HG02840 (cell line): ENCODE measurements at regions not wholly inside any gene's neighbourhood (a gene's known extent, or its start where the extent isn't known, plus 50 kb on each side); places are given as distances from the start of the nearest gene placed in this dataset.

ENCODE experiments used
- ATAC-seq: cut with Tn5 transposase; IDR thresholded peaks from one replicate; pipeline ENCODE4 v1.9.1; 2021; ENCODE audit warnings: mild to moderate bottlenecking, moderate library complexity, moderate number of reproducible peaks; ENCODE audit not compliant: unreplicated experiment, low FRiP score

GRCh38 chr10:78644550-78644949 is 424.2 kb upstream of the ZMIZ1 start:
- no peak for ATAC-seq

- ATAC-seq = no peak
Measured at GRCh38 chr10:78645169-78645686, 423.5 kb upstream of the ZMIZ1 start.

- no peak for ATAC-seq
Measured at GRCh38 chr10:78645975-78646374, 422.8 kb upstream of the ZMIZ1 start.

- no peak for ATAC-seq
Measured at GRCh38 chr10:78648256-78648860, 420.4 kb upstream of the ZMIZ1 start.

- ATAC-seq = no peak
Measured at GRCh38 chr10:78649429-78649828, 419.3 kb upstream of the ZMIZ1 start.

GRCh38 chr10:78650122-78650521 is 418.6 kb upstream of the ZMIZ1 start:
- ATAC-seq = no peak

- no peak for ATAC-seq
Measured at GRCh38 chr10:78651287-78651686, 417.5 kb upstream of the ZMIZ1 start.

- no peak for ATAC-seq
Measured at GRCh38 chr10:78653555-78653954, 415.2 kb upstream of the ZMIZ1 start.

- no peak for ATAC-seq
Measured at GRCh38 chr10:78654047-78654590, 414.6 kb upstream of the ZMIZ1 start.

- ATAC-seq = no peak
Measured at GRCh38 chr10:78655979-78656378, 412.8 kb upstream of the ZMIZ1 start.

- no peak for ATAC-seq
Measured at GRCh38 chr10:78656417-78657162, 412.2 kb upstream of the ZMIZ1 start.

- ATAC-seq = no peak
Measured at GRCh38 chr10:78657163-78657861, 411.5 kb upstream of the ZMIZ1 start.

- no peak for ATAC-seq
Measured at GRCh38 chr10:78657862-78658165, 411.0 kb upstream of the ZMIZ1 start.

GRCh38 chr10:78658645-78659597 is 409.8 kb upstream of the ZMIZ1 start:
- no peak for ATAC-seq

GRCh38 chr10:78659598-78659967 is 409.2 kb upstream of the ZMIZ1 start:
- ATAC-seq = no peak

- no peak for ATAC-seq
Measured at GRCh38 chr10:78660446-78661106, 408.2 kb upstream of the ZMIZ1 start.

GRCh38 chr10:78663721-78664120 is 405.0 kb upstream of the ZMIZ1 start:
- no peak for ATAC-seq

- ATAC-seq = no peak
Measured at GRCh38 chr10:78664929-78665553, 403.7 kb upstream of the ZMIZ1 start.

GRCh38 chr10:78672918-78673317 is 395.8 kb upstream of the ZMIZ1 start:
- ATAC-seq = no peak
